SK-N-MC (cell line): ENCODE measurements at regions not wholly inside any gene's neighbourhood (a gene's known extent, or its start where the extent isn't known, plus 50 kb on each side); places are given as distances from the start of the nearest gene placed in this dataset.

ENCODE experiments used
- DNase-seq: peaks from one replicate; pipeline ENCODE4 v3.0.0-alpha.2; 2011; ENCODE audit warnings: low read depth, low spot score
- H3K27ac ChIP-seq: fragments of 200-600 bp; sonication (generic); 2 replicates; pipeline ENCODE4 v1.5.1; 2016; ENCODE audit warnings: mixed run types
- H3K36me3 ChIP-seq: fragments of 200-600 bp; sonication (generic); 2 replicates; pipeline ENCODE4 v1.6.1; 2017; ENCODE audit warnings: antibody characterized with exemption, low read length, mixed read lengths; ENCODE audit not compliant: insufficient read depth
- H3K4me3 ChIP-seq: fragments of 200-600 bp; sonication (generic); 2 replicates; pipeline ENCODE4 v1.5.1; 2016
- H3K9ac ChIP-seq: fragments of 200-600 bp; sonication (generic); 2 replicates; pipeline ENCODE4 v1.8.0; 2017; ENCODE audit warnings: mixed run types, mixed read lengths; ENCODE audit not compliant: insufficient read length
- H3K9me3 ChIP-seq: fragments of 200-600 bp; sonication (generic); 2 replicates; pipeline ENCODE4 v1.6.1; 2017; ENCODE audit warnings: low read depth, mild to moderate bottlenecking, antibody characterized with exemption, low read length, moderate library complexity, mixed read lengths
- EZH2 ChIP-seq: fragments of 200-600 bp; sonication (generic); IDR thresholded peaks from one replicate; pipeline ENCODE4 v1.6.1; 2017; ENCODE audit warnings: antibody characterized with exemption
- FOXP2 ChIP-seq: optimal IDR thresholded peaks from 2 replicates; pipeline ENCODE3; 2011; ENCODE audit warnings: mild to moderate bottlenecking, moderate library complexity; ENCODE audit not compliant: insufficient read depth; ENCODE audit errors: extremely low read length, control extremely low read depth
- POLR2AphosphoS5 ChIP-seq: IDR thresholded peaks from 2 replicates; pipeline ENCODE4 v1.6.1; 2012; ENCODE audit warnings: mild to moderate bottlenecking, low read depth, low read length, borderline replicate concordance

- H3K9me3 ChIP-seq = no peaks in the 10 kb centered on the region
- no peak overlapping the region for H3K27ac ChIP-seq
- H3K4me3 ChIP-seq = no peak overlapping the region
- no peak for DNase-seq
- no peaks in the 10 kb centered on the region for H3K36me3 ChIP-seq
- TF ChIP-seq EZH2 = no peak
- H3K9ac ChIP-seq = no peak overlapping the region
Observed at GRCh38 chr3:1532935-1533606, 440.2 kb downstream of the CNTN6 start.

GRCh38 chr3:1533763-1534162, 440.9 kb downstream of the CNTN6 start:
- no peak overlapping the region for H3K27ac ChIP-seq
- no peak for DNase-seq
- no peak for TF ChIP-seq EZH2
- TF ChIP-seq FOXP2 = no peak
- no peak for TF ChIP-seq POLR2AphosphoS5
- H3K9me3 ChIP-seq = no peaks in the 10 kb centered on the region
- H3K36me3 ChIP-seq = no peaks in the 10 kb centered on the region
- no peak overlapping the region for H3K4me3 ChIP-seq
- no peak overlapping the region for H3K9ac ChIP-seq

GRCh38 chr3:1534252-1534651, 441.4 kb downstream of the CNTN6 start:
- no peak for TF ChIP-seq EZH2
- no peak for TF ChIP-seq POLR2AphosphoS5
- no peak for TF ChIP-seq FOXP2
- no peak for DNase-seq
- Histone ChIP-seq H3K9me3 (no peaks in the 10 kb centered on the region), H3K36me3 (no peaks in the 10 kb centered on the region), H3K9ac (no peak overlapping the region), H3K4me3 (no peak overlapping the region), H3K27ac (no peak overlapping the region)

- Histone ChIP-seq H3K9ac (no peak overlapping the region), H3K27ac (no peak overlapping the region), H3K4me3 (no peak overlapping the region), H3K9me3 (no peaks in the 10 kb centered on the region), H3K36me3 (no peaks in the 10 kb centered on the region)
- no peak for DNase-seq
- TF ChIP-seq POLR2AphosphoS5 (no peak), EZH2 (no peak), FOXP2 (no peak)
Observed at GRCh38 chr3:1535361-1535760, 442.5 kb downstream of the CNTN6 start.

- H3K36me3 ChIP-seq = no peaks in the 10 kb centered on the region
- no peak overlapping the region for H3K27ac ChIP-seq
- no peak overlapping the region for H3K4me3 ChIP-seq
- H3K9ac ChIP-seq = no peak overlapping the region
- DNase-seq = no peak
- H3K9me3 ChIP-seq = no peaks in the 10 kb centered on the region
- TF ChIP-seq POLR2AphosphoS5 (no peak), EZH2 (no peak), FOXP2 (no peak)
Observed at GRCh38 chr3:1540686-1541085, 447.9 kb downstream of the CNTN6 start.

- no peaks in the 10 kb centered on the region for H3K36me3 ChIP-seq
- no peak overlapping the region for H3K4me3 ChIP-seq
- no peak for TF ChIP-seq EZH2
- no peak for TF ChIP-seq FOXP2
- TF ChIP-seq POLR2AphosphoS5 = no peak
- no peaks in the 10 kb centered on the region for H3K9me3 ChIP-seq
- no peak overlapping the region for H3K9ac ChIP-seq
- no peak for DNase-seq
- H3K27ac ChIP-seq = no peak overlapping the region
Observed at GRCh38 chr3:1551741-1552140, 458.9 kb downstream of the CNTN6 start.

- no peak overlapping the region for H3K4me3 ChIP-seq
- H3K9ac ChIP-seq = no peak overlapping the region
- no peak for DNase-seq
- H3K36me3 ChIP-seq = no peaks in the 10 kb centered on the region
- H3K9me3 ChIP-seq = no peaks in the 10 kb centered on the region
- H3K27ac ChIP-seq = no peak overlapping the region
- TF ChIP-seq POLR2AphosphoS5 (no peak), FOXP2 (no peak)
Observed at GRCh38 chr3:1552831-1553230, 460.0 kb downstream of the CNTN6 start.

GRCh38 chr3:1561427-1561826, 468.6 kb downstream of the CNTN6 start:
- TF ChIP-seq EZH2 = no peak
- no peak for TF ChIP-seq POLR2AphosphoS5
- no peak for TF ChIP-seq FOXP2
- H3K9ac ChIP-seq = no peak overlapping the region
- H3K9me3 ChIP-seq = no peaks in the 10 kb centered on the region
- no peak overlapping the region for H3K27ac ChIP-seq
- no peak overlapping the region for H3K4me3 ChIP-seq
- DNase-seq = no peak
- no peaks in the 10 kb centered on the region for H3K36me3 ChIP-seq

GRCh38 chr3:1571736-1572135, 478.9 kb downstream of the CNTN6 start:
- H3K4me3 ChIP-seq = no peak overlapping the region
- H3K36me3 ChIP-seq = no peaks in the 10 kb centered on the region
- DNase-seq = no peak
- no peaks in the 10 kb centered on the region for H3K9me3 ChIP-seq
- H3K27ac ChIP-seq = no peak overlapping the region
- TF ChIP-seq FOXP2 (no peak), EZH2 (no peak), POLR2AphosphoS5 (no peak)
- H3K9ac ChIP-seq = no peak overlapping the region
